ENCODE measurements at regions not wholly inside any gene's neighbourhood (a gene's known extent, or its start where the extent isn't known, plus 50 kb on each side); places are given as distances from the start of the nearest gene placed in this dataset.

DNA sequence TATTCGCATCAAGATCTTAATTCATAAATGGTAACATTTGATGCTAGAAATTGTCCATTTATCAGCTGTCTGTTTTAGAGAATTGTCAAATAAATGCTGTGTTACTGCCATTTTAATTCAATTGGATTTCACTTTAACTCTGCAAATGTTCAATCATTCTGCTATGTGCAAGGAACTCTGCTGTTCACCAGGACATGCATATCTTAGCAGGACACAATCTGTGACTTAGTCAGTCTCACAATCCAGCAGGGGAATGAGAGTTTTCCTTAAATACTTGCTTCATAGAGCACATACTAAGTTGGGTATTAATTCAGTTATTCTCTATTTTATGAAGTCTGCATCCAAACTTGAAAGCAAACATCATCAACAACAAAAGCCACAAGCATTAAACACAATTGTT lies 488.7 kb upstream of the MEF2C start:
- ATAC-seq (ENCODE audit: insufficient read depth, low FRiP score) (no peak), DNase-seq (no peak)
- H3K9ac ChIP-seq (ENCODE audit: insufficient read depth in 1 of 2, low read length in 2 of 2): no peak overlapping the region
- no peak overlapping the region for H3K4me3 ChIP-seq
- TF ChIP-seq, protein P1, sequence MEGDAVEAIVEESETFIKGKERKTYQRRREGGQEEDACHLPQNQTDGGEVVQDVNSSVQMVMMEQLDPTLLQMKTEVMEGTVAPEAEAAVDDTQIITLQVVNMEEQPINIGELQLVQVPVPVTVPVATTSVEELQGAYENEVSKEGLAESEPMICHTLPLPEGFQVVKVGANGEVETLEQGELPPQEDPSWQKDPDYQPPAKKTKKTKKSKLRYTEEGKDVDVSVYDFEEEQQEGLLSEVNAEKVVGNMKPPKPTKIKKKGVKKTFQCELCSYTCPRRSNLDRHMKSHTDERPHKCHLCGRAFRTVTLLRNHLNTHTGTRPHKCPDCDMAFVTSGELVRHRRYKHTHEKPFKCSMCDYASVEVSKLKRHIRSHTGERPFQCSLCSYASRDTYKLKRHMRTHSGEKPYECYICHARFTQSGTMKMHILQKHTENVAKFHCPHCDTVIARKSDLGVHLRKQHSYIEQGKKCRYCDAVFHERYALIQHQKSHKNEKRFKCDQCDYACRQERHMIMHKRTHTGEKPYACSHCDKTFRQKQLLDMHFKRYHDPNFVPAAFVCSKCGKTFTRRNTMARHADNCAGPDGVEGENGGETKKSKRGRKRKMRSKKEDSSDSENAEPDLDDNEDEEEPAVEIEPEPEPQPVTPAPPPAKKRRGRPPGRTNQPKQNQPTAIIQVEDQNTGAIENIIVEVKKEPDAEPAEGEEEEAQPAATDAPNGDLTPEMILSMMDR (IDR thresholded peaks at IDR 0.05; ENCODE audit: control extremely low read depth, extremely low read depth): no peak
- peaks cover 0 to 2% (median 0%) of the 10 kb centered on the region in 4 donors for H3K9me3 ChIP-seq (ENCODE audit: control insufficient read depth in 4 of 4, insufficient read depth in 3 of 4, low read length in 3 of 4)
- peaks cover 0 to 6% (median 0%) of the 10 kb centered on the region in 5 donors for H3K4me1 ChIP-seq (ENCODE audit: control insufficient read depth in 5 of 5, insufficient read depth in 5 of 5, low read length in 5 of 5)
- no peak overlapping the region for H3K27ac ChIP-seq (ENCODE audit: low read depth in 1 of 2, low read length in 1 of 2)
- no peaks in the 10 kb centered on the region for H3K27me3 ChIP-seq (ENCODE audit: control insufficient read depth in 3 of 3, insufficient read depth in 3 of 3, low read length in 2 of 3)
- WGBS, 2 donors: 98% methylated on average over 1 of the region's 1 CpG
- no peaks in the 10 kb centered on the region for H3K36me3 ChIP-seq (ENCODE audit: control insufficient read depth in 4 of 4, insufficient read depth in 4 of 4, low read length in 4 of 4)

DNA sequence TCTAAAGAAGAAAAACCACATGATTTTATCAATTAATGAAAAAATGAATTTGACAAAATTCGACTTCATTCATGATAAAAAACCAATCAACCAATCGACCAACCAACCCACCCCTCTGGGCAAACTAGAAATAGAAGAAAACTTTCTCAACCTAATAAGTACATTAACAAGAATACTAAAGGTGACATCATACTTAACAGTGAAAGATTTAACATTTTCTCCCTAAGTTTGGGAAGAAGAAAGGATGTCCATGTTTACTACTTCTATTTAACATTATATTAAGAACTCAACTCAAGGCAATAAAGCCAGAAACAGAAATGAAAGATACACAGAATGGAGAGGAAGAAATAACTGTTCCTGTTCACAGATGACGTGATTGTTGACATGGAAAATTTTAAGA lies 476.1 kb upstream of the MEF2C start:
- DNase-seq: no peak
- TF ChIP-seq, protein P1 (IDR thresholded peaks at IDR 0.05; ENCODE audit: control extremely low read depth, extremely low read depth): no peak
- 85 to 88% methylated on average over 3 of the region's 3 CpGs for WGBS, 2 donors
- no peak overlapping the region for H3K27ac ChIP-seq (ENCODE audit: low read depth in 1 of 2, low read length in 1 of 2)
- no peaks in the 10 kb centered on the region for H3K36me3 ChIP-seq (ENCODE audit: control insufficient read depth in 4 of 4, insufficient read depth in 4 of 4, low read length in 4 of 4)
- no peaks in the 10 kb centered on the region for H3K4me1 ChIP-seq (ENCODE audit: control insufficient read depth in 5 of 5, insufficient read depth in 5 of 5, low read length in 5 of 5)
- ATAC-seq (ENCODE audit: insufficient read depth, low FRiP score): no peak
- no peak overlapping the region for H3K9ac ChIP-seq (ENCODE audit: insufficient read depth in 1 of 2, low read length in 2 of 2)
- no peaks in the 10 kb centered on the region for H3K9me3 ChIP-seq (ENCODE audit: control insufficient read depth in 4 of 4, insufficient read depth in 3 of 4, low read length in 3 of 4)
- H3K4me3 ChIP-seq: no peak overlapping the region
- no peaks in the 10 kb centered on the region for H3K27me3 ChIP-seq (ENCODE audit: control insufficient read depth in 3 of 3, insufficient read depth in 3 of 3, low read length in 2 of 3)

DNA sequence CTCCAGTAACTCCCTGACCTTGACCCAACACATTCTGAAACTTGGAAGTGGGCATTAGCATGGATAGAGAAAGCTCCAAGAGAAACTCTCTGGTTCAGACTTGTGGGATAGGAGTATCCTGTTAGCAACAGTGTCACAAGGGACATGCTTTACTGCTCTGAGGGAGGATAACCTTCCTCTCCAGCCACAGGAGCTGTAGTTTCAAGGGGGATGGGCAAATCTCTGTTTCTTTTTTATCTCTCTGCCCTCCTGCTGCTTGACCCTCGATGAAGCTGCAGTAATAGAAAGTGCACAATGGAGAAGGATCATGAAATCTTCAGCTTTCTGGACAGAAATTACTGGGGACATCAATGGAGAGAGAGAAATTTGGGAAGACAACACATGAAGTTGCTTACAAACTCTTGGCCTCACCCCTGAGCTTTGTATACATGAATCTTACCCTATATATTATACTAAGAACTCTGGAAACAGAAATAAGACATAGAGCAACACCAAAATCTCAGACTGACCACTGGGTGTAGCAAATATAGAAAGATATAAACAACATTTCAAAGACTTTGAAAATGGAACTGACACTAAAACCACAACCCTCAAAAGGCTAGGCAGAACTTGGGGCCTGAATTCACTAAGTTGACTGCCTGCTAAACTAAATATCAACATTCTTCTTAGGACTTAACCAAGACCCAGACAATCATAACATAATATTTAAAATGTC lies 471.0 kb upstream of the MEF2C start:
- TF ChIP-seq, protein P1 (IDR thresholded peaks at IDR 0.05; ENCODE audit: control extremely low read depth, extremely low read depth): no peak
- ATAC-seq (ENCODE audit: insufficient read depth, low FRiP score) (no peak), DNase-seq (no peak)
- H3K4me3 ChIP-seq: no peak overlapping the region
- H3K36me3 ChIP-seq (ENCODE audit: control insufficient read depth in 4 of 4, insufficient read depth in 4 of 4, low read length in 4 of 4): no peaks in the 10 kb centered on the region
- WGBS, 2 donors: 68 to 80% methylated on average over 1 of the region's 1 CpG
- H3K9me3 ChIP-seq (ENCODE audit: control insufficient read depth in 4 of 4, insufficient read depth in 3 of 4, low read length in 3 of 4): no peaks in the 10 kb centered on the region
- no peak overlapping the region for H3K9ac ChIP-seq (ENCODE audit: insufficient read depth in 1 of 2, low read length in 2 of 2)
- H3K4me1 ChIP-seq (ENCODE audit: control insufficient read depth in 5 of 5, insufficient read depth in 5 of 5, low read length in 5 of 5): no peaks in the 10 kb centered on the region
- no peaks in the 10 kb centered on the region for H3K27me3 ChIP-seq (ENCODE audit: control insufficient read depth in 3 of 3, insufficient read depth in 3 of 3, low read length in 2 of 3)
- no peak overlapping the region for H3K27ac ChIP-seq (ENCODE audit: low read depth in 1 of 2, low read length in 1 of 2)

DNA sequence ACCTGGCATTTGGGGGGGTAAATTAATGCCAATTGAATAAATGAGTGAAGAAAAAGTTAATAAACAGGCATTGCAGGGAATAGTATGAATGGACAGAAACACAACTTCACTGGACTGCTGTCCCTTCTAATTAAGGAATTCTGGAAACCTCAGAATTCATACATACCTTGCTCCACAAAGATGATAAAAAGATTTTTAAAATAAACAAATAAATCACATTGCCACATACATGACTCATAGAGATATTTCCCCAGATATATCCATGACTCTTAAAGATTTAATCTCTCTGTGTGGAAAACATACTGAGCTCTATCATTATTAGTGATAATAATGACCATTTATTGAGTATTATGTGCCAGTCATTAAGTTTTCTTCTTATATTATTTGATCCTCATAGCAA lies 469.0 kb upstream of the MEF2C start:
- Histone ChIP-seq H3K9me3 (ENCODE audit: control insufficient read depth in 4 of 4, insufficient read depth in 3 of 4, low read length in 3 of 4) (no peaks in the 10 kb centered on the region), H3K36me3 (ENCODE audit: control insufficient read depth in 4 of 4, insufficient read depth in 4 of 4, low read length in 4 of 4) (no peaks in the 10 kb centered on the region), H3K4me1 (ENCODE audit: control insufficient read depth in 5 of 5, insufficient read depth in 5 of 5, low read length in 5 of 5) (no peaks in the 10 kb centered on the region), H3K4me3 (no peak overlapping the region), H3K27me3 (ENCODE audit: control insufficient read depth in 3 of 3, insufficient read depth in 3 of 3, low read length in 2 of 3) (no peaks in the 10 kb centered on the region), H3K27ac (ENCODE audit: low read depth in 1 of 2, low read length in 1 of 2) (no peak overlapping the region), H3K9ac (ENCODE audit: insufficient read depth in 1 of 2, low read length in 2 of 2) (no peak overlapping the region)
- DNase-seq: no peak
- ATAC-seq (ENCODE audit: insufficient read depth, low FRiP score): no peak
- TF ChIP-seq, protein P1 (IDR thresholded peaks at IDR 0.05; ENCODE audit: control extremely low read depth, extremely low read depth): no peak

Data from lung (tissue), 11 donors.